ENCODE measurements at regions not wholly inside any gene's neighbourhood (a gene's known extent, or its start where the extent isn't known, plus 50 kb on each side); places are given as distances from the start of the nearest gene placed in this dataset.
"Not testable (repeated sequence)": the region's sequence is repeated elsewhere in the genome, so short reads cannot be mapped to it uniquely, and the experiment has no call there.

- TF ChIP-seq CTCF, POLR2AphosphoS5, POLR2A (IDR thresholded peaks at IDR 0.05): not testable (repeated sequence)
Observed at GRCh38 chr5:130596647-130597046, 568.4 kb downstream of the HINT1 start.

Measured in transverse colon (tissue), 4 donors.